ENCODE measurements at regions not wholly inside any gene's neighbourhood (a gene's known extent, or its start where the extent isn't known, plus 50 kb on each side); places are given as distances from the start of the nearest gene placed in this dataset.

GRCh38 chr4:1575418-1576303 lies 108.5 kb downstream of the FAM53A start:
- Histone ChIP-seq H3K79me2 (ENCODE audit: insufficient read depth, low read length) (no peaks in the 10 kb centered on the region), H3K27ac (ENCODE audit: low read depth, low read length, poor library complexity, severe bottlenecking) (no peak overlapping the region), H3K9me2 (ENCODE audit: low read depth, low read length) (no peaks in the 10 kb centered on the region), H3K9me3 (ENCODE audit: low read length) (no peaks in the 10 kb centered on the region), H3K4me1 (ENCODE audit: insufficient read depth, low read length, severe bottlenecking) (peaks cover 10% of the 10 kb centered on the region), H4K20me1 (ENCODE audit: insufficient read depth, low read length) (no peaks in the 10 kb centered on the region), H3K4me2 (ENCODE audit: low read length) (no peak overlapping the region), H3K9ac (ENCODE audit: low read length) (no peak overlapping the region), H3K36me3 (ENCODE audit: insufficient read depth, low read length) (no peaks in the 10 kb centered on the region), H3F3A (ENCODE audit: insufficient read depth, low read length) (no peaks in the 10 kb centered on the region), H2AFZ (ENCODE audit: low read length) (no peak overlapping the region), H3K27me3 (ENCODE audit: insufficient read depth, low read length) (no peaks in the 10 kb centered on the region), H3K4me3 (ENCODE audit: low read depth, low read length, poor library complexity, severe bottlenecking) (no peak overlapping the region)
- TF ChIP-seq EZH2 (IDR thresholded peaks at IDR 0.05; ENCODE audit: borderline replicate concordance, low read length) (no peak), CTCF (IDR thresholded peaks at IDR 0.05; ENCODE audit: low read length) (no peak)

DNA sequence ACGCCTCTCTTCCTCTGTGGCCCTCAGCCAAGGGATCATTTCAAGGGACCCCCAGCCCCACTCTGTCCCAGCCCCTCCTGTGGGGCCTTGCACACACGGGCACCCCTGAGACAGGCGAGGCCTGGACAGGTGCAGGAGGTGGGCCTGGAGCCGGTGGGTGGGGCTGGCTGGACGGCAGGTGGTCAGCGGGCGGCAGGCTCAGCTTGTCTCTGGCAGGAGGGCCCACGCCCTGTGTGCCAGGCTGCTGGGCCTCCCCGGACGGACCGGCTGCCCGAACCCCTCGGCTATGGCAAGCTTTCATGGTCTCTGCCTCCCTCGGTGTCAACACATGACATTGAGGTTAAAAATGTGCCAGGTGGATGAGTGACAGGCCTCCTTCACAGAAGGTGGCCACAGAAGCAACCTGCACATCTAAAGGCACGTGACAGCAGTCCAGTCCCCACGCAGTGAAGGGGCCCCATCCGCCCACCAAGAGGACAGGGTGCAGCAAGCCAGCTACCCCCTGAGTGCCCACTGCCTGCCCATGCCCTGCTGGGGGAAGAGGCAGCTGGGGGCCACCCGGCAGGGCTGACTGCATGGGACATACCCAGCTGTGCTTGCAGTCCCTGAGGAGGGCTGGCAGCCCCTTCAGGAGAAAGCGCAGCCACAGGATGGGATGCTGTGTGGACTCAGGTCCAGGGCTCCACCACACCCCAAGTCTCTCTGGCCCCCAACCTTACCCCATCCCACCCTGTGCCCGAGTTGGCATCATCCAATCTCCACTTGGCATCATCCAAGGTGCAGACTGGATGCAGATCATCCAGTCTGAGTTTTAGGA lies 109.3 kb downstream of the FAM53A start:
- Histone ChIP-seq H3K36me3 (ENCODE audit: insufficient read depth, low read length) (no peaks in the 10 kb centered on the region), H3K9me2 (ENCODE audit: low read depth, low read length) (no peaks in the 10 kb centered on the region), H3K27ac (ENCODE audit: low read depth, low read length, poor library complexity, severe bottlenecking) (no peak overlapping the region), H3K4me1 (ENCODE audit: insufficient read depth, low read length, severe bottlenecking) (peaks cover 6% of the 10 kb centered on the region), H3F3A (ENCODE audit: insufficient read depth, low read length) (no peaks in the 10 kb centered on the region), H3K9me3 (ENCODE audit: low read length) (no peaks in the 10 kb centered on the region), H4K20me1 (ENCODE audit: insufficient read depth, low read length) (no peaks in the 10 kb centered on the region), H2AFZ (ENCODE audit: low read length) (no peak overlapping the region), H3K4me2 (ENCODE audit: low read length) (no peak overlapping the region), H3K79me2 (ENCODE audit: insufficient read depth, low read length) (no peaks in the 10 kb centered on the region), H3K9ac (ENCODE audit: low read length) (no peak overlapping the region), H3K27me3 (ENCODE audit: insufficient read depth, low read length) (no peaks in the 10 kb centered on the region), H3K4me3 (ENCODE audit: low read depth, low read length, poor library complexity, severe bottlenecking) (no peak overlapping the region)
- TF ChIP-seq EZH2 (IDR thresholded peaks at IDR 0.05; ENCODE audit: borderline replicate concordance, low read length) (no peak), CTCF (IDR thresholded peaks at IDR 0.05; ENCODE audit: low read length) (no peak)

DNA sequence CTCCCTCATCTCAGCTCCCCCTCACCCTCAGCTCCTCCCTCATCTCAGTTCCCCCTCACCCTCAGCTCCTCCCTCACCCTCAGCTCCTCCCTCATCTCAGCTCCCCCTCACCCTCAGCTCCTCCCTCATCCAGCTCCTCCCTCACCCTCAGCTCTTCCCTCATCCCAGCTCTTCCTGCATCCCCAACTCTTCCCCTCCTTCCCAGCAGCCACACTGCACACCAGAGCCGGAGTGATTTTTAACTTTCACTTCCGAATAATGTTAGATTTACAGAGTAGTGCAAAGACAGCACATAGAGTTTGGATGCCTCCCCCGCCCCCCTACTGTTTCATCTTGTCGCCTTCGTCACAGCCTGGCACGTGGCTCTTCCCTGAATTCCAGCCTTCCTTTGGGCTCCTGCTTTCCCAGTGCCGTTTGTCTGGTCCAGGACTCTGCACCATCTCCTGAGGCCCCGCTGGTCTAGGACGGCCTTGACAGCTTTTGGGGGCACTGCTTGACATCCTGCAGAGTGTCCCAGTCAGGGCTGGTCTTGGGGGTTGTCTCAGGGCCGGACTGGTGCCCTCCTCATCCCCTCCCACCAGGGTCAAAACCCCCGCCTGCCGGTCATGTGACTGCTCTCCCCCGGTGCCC lies 110.2 kb downstream of the FAM53A start:
- H3K4me3 ChIP-seq (ENCODE audit: low read depth, low read length, poor library complexity, severe bottlenecking), result no peak overlapping the region
- H3K4me1 ChIP-seq (ENCODE audit: insufficient read depth, low read length, severe bottlenecking), result no peaks in the 10 kb centered on the region

More for the DNA sequence above, 110.2 kb downstream of the FAM53A start:
- Histone ChIP-seq H3K9me2 (ENCODE audit: low read depth, low read length) (no peaks in the 10 kb centered on the region), H3F3A (ENCODE audit: insufficient read depth, low read length) (no peaks in the 10 kb centered on the region), H4K20me1 (ENCODE audit: insufficient read depth, low read length) (no peaks in the 10 kb centered on the region), H3K79me2 (ENCODE audit: insufficient read depth, low read length) (no peaks in the 10 kb centered on the region), H3K36me3 (ENCODE audit: insufficient read depth, low read length) (no peaks in the 10 kb centered on the region), H3K27me3 (ENCODE audit: insufficient read depth, low read length) (no peaks in the 10 kb centered on the region), H3K4me2 (ENCODE audit: low read length) (no peak overlapping the region), H3K9me3 (ENCODE audit: low read length) (no peaks in the 10 kb centered on the region), H3K27ac (ENCODE audit: low read depth, low read length, poor library complexity, severe bottlenecking) (no peak overlapping the region), H2AFZ (ENCODE audit: low read length) (no peak overlapping the region), H3K9ac (ENCODE audit: low read length) (no peak overlapping the region)
- TF ChIP-seq CTCF (IDR thresholded peaks at IDR 0.05; ENCODE audit: low read length) (no peak), EZH2 (IDR thresholded peaks at IDR 0.05; ENCODE audit: borderline replicate concordance, low read length) (no peak)
